Left ventricle myocardium superior (tissue), 1 donor: ENCODE measurements at regions not wholly inside any gene's neighbourhood (a gene's known extent, or its start where the extent isn't known, plus 50 kb on each side); places are given as distances from the start of the nearest gene placed in this dataset.
"Not testable (repeated sequence)": the region's sequence is repeated elsewhere in the genome, so short reads cannot be mapped to it uniquely, and the experiment has no call there.

Source experiments
- ATAC-seq: fragments of 200-7000 bp; cut with Tn5 transposase; one replicate; pipeline ENCODE4 v1.9.1; 2020; ENCODE audit warnings: mild to moderate bottlenecking, moderate library complexity
- DNase-seq: peaks from one replicate; pipeline ENCODE4 v3.0.0-alpha.2; 2020
- intact Hi-C: fragments of 100-400 bp; cut with micrococcal nuclease; formaldehyde crosslinking; loops from one replicate; pipeline ENCODE4 v1.11.0; 2022
- donor health status: DM: no; HTN: yes; CAD: no; lungs with severe emphysema.

DNA sequence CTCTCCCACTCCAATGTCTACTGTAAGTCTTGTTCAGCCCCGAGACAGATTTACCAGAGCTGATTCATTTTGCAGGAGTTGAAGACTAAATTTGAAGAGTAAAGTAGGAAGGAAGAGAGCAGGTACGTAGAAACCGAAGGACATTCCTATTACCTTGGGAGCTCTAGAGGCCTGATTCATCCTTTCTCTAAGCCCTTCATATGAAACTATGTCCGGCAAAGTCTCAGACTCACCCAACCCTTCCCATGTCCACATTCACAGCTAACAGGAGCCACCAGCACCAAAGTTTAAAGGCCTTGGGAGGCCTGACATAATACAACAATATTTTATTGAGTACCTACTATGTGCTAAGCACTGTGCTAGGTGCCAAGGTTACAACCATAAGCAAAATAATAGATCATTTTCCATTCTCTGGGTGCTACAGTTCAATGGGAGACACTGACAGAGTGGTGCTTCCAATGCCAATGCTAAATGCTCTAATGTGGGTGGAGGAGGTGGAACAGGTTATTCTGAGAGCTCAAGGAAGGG, 86.6 kb downstream of the PHLDA1 start:
- DNase-seq (no peak), ATAC-seq (no peak)
- intact Hi-C loops, result no loop called here

DNA sequence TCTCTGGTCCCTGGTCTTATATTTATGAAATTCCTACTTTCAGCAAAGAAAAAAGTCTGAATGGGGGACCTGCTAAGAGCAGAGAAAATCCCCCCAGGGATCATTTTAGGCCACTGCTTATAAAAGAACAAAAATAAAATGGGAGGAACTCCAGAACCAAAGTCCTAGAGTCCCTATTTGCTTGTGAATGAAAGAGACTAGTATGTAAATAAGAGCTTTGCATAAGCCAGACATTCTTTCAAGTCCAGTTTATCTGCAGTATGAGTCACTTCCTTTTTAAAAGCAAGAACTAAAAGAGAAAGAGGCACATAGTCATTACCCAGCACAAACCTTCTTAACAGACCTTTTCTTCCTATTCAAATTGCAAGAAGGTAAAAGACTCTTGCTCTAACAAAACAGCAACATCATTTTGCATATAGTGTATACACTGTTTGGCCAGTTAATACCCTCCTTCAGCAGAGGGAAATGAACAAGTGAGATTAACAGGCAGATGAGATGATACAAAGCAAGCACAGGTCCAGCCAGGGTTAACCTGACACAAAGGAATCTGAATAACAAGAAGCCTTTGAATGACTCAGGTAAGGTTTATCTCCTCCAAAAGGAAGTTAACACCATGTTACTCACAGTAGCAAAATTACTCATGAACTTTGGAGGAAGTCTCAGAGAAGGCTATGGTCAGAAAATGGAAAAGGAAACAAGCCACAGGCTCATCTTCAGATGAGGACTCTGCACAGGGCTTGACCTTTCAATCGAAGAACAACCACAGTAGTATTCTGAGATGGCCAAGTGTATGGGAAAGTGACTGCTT, 87.3 kb downstream of the PHLDA1 start:
- ATAC-seq, result peak; percentile 69
- intact Hi-C loops, result no loop called here
- no peak for DNase-seq

DNA sequence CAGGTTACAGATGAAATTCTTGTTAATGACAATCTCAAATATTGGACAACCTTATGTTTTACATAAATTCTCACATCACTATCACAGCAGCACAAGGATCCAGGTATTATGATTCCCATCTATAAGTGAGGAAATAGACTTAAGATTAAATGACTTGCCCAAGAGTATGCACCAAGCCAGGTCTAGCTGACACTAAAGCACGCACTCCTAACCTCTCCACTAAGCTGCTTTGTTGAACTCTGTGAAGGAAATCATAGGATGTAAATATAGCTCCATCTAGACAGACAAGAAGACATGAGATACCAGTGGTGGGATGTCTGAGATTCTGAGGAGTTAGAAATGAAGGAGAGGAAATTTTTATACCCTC, 87.9 kb downstream of the PHLDA1 start:
- DNase-seq, result no peak
- ATAC-seq, result no peak
- intact Hi-C loops, result no loop called here

DNA sequence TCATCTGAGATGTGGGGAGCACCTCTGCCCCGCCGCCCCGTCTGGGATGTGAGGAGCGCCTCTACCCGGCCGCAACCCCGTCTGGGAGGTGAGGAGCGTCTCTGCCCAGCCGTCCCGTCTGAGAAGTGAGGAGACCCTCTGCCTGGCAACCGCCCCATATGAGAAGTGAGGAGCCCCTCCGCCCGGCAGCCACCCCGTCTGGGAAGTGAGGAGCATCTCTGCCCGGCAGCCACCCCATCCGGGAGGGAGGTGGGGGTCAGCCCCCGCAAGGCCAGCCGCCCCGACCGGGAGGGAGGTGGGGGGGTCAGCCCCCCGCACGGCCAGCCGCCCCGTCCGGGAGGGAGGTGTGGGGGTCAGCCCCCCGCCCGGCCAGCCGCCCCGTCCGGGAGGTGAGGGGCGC, 89.9 kb downstream of the PHLDA1 start:
- intact Hi-C loops, ATAC-seq, DNase-seq: not testable (repeated sequence)

DNA sequence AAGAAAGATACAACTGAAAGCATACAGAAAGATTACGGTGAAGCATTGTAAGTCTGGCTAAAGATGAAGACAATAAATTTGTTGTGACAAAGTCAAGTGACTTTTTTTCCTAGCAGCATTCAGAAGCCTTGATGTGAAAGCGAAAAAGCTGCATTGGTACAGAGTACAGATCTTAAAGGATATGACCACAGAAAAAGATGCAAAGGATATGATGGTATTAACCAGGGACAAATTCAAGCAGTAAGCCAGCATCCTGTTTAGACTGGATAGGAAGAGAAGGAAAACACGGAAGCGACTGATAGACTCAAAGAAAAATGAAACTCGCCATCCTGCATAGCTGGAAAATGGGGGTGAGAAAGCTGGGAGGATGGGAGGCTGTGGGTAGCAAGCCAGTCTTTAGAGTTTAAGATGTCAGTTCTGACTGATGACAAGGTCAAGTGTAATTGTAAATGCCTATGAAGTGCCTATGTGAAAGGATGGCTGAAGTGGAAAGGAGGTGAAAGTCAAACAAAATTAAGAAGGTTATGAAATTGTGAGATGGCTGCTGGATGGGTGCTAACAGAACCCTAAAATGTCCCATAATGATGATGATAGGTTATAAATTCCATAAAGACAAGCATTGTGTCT, 92.4 kb downstream of the PHLDA1 start:
- intact Hi-C loops, result no loop called here
- ATAC-seq (peak; percentile 51), DNase-seq (no peak)

DNA sequence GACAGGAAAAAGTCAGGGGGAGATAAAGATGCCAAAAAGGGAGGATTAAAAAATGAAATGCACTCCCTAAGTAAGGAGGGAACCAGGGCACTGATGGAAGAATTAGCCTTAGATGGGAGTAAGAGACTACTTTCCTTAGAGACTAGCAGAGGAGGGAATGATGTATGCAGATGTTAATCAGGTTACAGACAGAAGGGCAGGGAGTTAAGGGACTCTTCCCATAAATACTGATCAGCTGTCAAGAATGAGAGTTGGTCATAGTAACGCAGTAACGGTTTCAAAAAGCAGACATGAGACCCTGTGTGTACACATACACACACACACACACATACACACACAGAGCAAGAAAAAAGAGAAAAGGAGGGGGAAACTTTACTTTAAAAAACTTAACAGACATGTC, 93.4 kb downstream of the PHLDA1 start:
- intact Hi-C loops, result no loop called here
- ATAC-seq, result no peak

DNA sequence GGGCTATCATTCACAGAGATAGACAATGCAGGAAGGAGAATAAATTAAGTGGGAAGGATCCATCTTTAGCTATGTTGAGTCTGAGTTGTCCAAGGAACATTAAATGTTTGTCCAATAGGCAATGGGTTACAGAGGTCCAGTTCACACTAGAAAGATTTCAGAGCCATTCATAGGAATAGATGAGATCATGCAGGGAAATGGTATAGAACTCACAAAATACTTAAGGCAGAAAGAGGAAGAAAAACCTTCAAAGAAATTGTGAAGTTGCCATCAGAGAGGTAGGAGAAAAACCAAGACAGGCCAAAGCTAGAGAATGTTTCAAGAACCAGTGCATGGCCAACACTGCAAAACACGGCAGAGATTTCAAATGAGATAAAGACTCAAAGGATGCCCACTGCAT, 94.1 kb downstream of the PHLDA1 start:
- ATAC-seq, result no peak
- DNase-seq, result no peak
- intact Hi-C loops, result no loop called here

More for the DNA sequence above, 93.4 kb downstream of the PHLDA1 start:
- DNase-seq, result no peak

DNA sequence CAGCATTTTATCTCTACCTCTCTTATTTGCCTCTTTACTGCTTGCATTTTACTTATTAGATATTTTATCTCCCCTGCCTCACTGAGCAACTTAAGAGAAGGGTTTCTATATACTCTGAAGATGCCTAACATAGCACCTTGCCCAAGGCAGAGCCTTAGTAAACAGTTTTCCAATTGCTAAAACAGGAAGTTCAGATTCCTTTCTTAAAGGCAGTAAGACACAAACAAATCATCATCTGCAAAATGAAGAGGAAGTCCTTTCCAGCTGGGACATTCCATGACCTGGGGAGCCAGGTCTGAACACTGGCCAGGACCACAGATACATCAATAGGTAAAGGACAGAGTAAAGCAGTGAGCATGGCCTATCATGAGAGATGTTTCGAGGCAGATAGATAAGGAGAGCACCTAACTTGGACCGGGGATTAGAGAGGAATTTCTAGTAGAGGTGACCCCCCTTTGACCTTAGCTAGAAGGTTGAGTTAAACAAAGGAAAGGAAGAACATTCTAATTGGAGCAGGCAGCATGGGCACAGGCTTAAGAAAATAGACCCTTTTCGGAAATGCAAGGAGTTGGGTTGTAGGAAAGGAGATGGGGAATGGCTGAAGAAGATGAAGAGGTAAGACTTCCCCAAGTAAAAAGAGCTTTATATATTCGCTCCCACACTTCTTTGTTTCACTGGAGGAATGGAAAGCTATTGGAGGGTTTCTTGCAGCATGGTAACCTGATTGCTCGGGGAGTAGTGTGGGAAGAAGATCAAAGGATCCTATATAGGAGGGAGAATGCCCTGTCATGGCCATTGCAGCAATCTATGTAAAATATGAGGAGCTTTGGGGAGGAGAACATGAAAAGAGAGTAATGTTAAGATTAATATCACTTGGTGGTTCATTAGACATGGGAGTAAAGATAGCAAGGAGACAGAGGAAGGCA, 94.8 kb downstream of the PHLDA1 start:
- ATAC-seq, result no peak
- intact Hi-C loops, result no loop called here
- DNase-seq, result no peak

DNA sequence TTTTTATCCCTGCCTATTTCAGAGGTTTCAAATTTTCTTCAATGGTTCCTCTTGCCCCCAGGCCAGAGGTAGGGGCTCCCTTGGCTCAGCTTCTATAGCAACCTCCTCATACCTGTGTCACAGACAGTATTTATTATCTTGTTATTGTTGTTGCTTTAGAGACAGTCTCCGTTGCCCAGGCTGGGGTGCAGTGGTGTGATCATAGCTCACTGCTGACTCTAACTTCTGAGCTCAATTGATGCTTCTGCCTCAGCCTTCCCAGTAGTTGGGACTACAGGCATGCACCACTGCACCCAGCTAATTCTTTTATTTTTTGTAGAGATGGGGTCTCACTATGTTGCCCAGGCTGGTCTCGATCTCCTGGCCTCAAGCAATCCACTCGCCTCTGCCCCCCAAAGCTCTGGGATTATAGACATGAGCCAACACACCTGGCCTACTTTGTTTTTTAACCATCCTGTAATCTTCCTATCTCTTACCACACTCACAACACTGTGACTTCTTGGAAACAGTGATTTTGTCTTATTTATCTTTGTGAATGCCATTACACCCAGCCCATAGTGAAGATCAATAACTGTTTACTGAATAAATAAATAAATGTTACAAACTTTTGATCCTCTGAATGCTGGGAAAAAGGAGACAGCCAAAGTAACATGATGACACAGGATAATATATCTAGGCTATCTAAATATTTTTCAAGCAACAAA, 95.9 kb downstream of the PHLDA1 start:
- DNase-seq, result no peak
- intact Hi-C loops, result no loop called here
- no peak for ATAC-seq

DNA sequence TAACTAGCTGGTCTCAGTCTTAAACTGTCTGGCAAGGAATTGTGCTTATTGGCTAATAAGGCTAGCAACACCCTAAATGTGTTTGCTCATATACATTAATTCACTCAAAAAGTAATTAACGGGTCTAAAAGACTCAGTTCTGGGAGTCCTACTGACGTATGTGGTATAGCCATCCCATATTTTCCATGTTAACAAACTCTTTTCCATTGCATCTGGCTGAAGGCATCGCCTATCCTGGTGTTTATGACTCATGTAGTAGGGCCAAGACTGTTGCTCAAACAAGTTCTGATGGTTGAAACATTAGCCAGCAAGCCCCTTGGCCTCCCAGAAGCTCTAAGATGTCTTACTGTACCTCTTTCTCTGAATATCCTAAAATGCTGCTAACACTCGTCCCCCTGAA, 98.5 kb downstream of the PHLDA1 start:
- DNase-seq (no peak), ATAC-seq (no peak)
- intact Hi-C loops, result no loop called here

DNA sequence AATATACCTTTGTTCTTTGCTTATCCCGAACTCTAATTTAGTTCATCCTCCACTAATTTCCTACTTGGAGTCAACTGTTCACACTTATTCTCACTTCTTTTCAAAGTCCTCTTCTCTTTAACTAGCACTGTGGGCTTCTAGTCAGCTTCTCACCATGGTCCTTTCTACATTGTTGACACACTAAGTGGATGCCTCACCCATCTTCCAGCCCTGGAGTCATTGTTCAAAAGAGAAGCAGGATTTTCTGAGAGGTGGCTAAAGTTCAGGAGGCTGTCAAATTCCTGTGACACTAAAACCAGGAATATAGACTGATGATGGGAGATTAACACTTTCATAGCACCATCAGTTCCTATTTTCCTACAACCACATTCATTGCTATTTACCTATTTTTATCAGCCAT, 99.3 kb downstream of the PHLDA1 start:
- DNase-seq, result no peak
- no peak for ATAC-seq
- intact Hi-C loops, result no loop called here

DNA sequence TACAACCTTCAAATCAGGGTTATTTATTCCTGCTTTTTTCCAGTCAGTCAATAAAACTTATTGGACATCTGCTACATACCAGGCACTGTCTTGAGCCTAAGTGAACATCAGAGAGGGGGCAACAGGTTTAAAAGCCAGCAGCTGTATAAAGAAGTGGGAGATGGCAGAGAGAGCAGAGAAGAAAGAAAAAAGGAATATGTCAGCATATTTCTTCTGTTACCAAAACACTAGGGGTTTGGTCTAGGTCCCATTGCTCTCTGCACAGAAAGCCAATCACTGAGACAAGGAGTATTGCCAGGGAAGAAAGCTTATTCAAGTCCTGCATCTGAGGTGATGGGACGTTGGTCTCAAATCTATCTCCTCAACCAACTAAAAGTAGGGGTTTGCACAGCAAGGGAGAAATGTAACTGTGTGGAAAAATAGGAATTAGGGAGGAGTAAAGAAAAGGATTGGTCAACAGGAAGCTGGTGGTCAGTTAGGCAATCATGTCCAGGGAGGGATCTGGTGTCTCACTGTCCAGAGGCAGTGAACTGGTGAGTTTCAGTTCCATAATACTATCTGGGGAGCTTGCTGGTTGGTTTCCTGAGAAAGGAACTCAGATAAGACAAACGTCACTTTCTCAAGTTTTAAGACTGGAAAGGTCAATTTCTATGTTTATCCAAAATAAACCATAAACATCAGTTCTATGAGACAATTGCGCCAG, 107.5 kb downstream of the PHLDA1 start:
- DNase-seq (no peak), ATAC-seq (no peak)
- intact Hi-C loops, result no loop called here

DNA sequence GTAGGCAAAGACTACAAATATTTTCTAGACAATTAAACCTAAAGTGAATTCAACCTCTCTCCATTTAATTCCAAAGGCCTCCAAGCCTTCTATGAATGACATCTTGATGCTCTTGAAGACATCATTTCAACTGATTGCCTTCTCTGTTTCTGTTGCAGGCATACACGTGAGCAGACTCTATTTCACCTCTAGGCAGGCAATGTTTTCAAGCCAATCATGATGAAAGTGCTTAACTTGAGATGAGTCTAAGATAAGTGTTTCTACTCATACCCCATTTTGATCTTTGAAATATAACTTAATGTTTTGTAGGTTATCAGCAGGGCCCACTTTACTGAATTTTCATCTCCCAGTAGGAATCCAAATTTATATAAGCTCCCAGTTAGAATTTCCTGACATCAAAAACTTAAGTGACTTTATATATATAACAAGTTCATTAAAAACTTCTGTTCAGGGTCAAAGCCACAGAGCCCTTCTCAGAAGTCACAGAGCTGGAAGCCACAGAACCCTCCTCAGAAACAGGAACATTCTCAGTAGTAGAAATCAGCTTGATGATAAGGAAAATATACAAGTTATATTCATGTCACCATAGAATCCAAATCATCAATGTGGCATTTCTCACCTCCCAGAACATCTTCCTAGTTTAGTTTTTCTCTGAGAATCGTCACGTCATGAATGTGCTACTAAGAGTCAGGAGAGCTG, 108.5 kb downstream of the PHLDA1 start:
- intact Hi-C loops, result no loop called here
- ATAC-seq (no peak), DNase-seq (no peak)

DNA sequence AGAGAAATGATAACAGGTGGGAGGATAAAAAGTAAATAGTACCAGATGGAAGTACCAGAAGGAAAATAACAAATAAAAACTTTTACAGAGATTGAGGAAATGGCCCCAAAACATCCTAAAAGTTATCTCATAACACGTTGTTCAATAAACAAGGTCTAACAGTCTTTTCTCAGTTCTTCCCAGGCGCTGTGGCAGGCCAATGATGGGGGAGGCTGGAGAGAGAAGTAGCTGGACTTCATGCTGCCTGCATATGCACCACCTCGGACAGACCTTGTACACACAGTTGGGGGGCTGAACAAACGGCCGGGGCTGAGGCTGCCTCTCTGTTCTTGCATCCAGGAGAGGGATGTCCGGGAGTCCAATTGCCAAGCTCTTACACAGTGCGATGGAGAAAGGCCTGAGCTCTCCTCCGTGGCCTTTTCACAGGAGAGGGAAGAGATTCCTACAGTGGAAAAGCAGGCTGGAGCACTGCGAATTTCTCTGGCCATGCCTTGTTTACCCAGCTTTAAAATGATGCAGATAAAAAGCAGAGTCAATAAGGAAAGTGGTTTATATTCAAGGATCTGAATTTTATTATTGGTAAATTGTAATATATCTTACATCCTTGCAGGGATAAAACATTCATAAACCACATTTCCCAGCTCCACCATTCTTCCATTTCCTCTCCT, 109.8 kb downstream of the PHLDA1 start:
- DNase-seq (no peak), ATAC-seq (no peak)
- intact Hi-C loops, result no loop called here

DNA sequence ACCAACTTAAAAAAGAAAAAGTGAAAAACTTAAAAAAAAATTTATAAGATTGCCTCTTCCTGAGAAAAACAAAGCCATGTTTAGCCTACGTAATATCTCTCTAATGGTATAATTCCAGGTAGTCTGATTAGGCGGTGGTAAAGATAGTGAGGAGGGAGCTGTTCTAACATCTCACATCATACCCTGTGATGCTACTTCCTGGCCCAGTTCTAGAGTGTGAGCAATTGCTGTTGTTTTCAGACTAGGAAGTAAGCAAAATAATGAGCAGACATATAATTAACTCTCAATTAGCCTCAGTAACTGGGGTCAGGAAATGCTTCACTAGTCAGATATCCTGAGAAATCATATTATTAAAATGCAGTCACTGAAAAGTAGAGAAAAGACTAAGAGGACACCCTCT, 113.9 kb downstream of the PHLDA1 start:
- DNase-seq (no peak), ATAC-seq (no peak)
- intact Hi-C loops, result no loop called here

DNA sequence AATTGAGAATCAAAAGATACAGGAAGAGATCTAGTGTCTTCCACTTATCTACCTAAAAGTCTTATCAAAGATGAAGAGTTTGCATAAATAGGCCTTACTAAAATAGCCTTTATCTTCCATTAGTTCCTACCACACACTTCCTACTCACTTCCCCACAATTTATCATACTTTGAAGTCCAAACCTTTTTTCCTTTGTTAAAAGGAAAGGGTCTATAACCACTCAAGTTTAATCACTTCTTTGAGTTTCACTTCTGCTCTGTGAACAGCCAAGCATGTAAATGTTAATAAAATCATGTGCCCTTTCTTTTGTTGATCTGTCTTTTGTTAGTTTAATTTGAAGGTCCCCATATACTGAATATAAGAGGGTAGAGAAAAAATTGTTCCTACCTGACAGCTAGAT, 114.5 kb downstream of the PHLDA1 start:
- ATAC-seq (no peak), DNase-seq (no peak)
- intact Hi-C loops, result no loop called here

DNA sequence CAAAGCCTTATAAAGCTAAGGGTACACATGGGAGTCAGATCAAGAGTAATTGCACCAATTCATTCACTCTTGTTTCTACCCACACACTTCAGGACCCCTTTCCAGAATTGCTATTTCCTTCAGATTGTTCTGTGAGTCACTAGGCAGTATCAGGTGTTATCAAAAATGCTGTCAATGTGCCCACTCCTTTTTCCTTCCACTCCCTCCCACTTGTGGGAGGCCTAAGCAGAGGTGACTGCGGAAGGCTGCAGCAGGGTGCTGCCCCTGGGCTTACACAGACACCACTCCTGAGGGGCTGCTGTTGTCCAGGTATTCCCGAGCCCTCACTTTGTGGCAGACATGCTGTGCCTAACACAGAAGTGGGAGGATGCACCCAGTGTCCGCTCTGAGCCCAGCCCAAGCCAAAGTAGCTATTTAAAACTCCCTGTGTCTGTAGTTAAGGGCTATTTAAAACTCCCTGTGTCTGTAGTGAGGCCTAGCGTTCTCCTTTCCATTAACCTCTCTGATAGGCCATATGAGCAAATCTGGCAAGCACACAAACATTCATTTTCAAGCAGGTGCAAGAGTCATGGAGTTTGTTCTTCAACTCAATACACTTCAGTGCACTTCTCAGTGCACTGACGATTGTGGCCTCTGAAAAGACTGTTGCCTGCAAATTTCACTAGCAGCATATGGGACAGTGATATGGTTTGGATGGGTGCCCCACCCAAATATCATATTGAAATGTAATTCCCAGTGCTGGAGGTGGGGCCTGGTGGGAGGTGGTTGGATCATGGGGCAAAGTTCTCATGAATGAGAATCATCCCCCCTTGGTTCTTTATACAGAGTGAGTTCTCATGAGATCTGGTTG, 117.8 kb downstream of the PHLDA1 start:
- ATAC-seq, result peak; percentile 94
- intact Hi-C loops, result no loop called here
- peak; percentile 49 for DNase-seq
